Activated CD4-positive, CD25-positive, alpha-beta regulatory T cell treated with anti-CD3 and anti-CD28 coated beads, Interleukin-2, amount 50 U/mL, for 72 hours (primary cell): ENCODE measurements at regions not wholly inside any gene's neighbourhood (a gene's known extent, or its start where the extent isn't known, plus 50 kb on each side); places are given as distances from the start of the nearest gene placed in this dataset.
"Not testable (repeated sequence)": the region's sequence is repeated elsewhere in the genome, so short reads cannot be mapped to it uniquely, and the experiment has no call there.

Experiments
- DNase-seq: peaks from one replicate; pipeline ENCODE4 v3.0.0; 2021

- DNase-seq, result no peak
Observed at GRCh38 chr3:197430502-197430901, 125.3 kb downstream of the BDH1 start.

DNA sequence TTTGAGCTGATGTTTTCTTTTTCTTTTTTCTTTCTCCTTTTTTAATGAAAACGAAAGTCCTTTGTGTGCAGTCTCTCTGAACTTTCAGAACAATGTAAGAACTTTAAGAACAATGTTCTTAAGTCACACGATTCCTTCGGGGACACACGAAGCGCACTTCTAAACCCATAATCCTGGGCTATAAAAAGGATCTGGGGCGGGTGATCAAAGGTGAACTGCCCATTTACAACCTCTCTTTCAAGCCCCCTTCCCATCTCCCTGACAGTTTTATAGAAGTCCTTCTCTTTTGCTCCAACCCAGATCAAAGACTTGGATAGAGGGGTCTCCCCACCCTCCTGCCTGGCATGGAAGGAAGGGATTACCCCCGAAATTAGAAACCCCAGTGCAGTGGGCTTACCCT lies 126.8 kb downstream of the BDH1 start:
- no peak for DNase-seq

DNA sequence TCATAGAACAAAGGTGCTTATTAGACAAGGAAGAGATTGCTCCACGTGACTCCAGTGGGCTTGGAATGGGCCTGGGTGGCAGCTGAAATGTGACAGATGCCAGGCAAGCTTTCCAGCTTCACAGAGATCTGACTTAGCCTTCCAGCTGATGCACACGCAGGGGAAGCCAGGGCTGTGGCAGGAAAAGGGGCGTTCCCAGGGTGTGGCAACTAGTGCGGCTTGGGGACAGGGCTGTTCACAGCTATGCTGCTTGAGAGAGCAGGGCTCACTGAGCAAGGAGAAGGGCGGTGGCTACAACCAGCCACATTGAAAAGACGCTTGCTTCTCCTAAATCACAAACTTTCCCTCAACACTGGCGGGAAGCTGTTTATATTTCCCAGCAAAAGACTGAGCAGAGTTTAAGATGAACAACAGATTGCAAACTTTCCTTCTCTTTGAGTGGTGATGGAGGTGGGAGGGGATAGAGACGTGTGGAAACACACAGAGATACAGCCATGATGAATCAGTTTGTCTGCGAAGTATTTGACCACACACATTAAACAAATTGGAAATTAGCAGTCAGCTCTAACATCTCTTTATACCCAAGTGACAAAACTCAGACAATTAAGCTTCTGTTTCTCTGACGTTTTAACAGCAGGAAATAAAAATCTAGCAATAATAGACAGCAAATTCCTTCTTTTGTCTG lies 127.5 kb downstream of the BDH1 start:
- peak; percentile 47 for DNase-seq

DNA sequence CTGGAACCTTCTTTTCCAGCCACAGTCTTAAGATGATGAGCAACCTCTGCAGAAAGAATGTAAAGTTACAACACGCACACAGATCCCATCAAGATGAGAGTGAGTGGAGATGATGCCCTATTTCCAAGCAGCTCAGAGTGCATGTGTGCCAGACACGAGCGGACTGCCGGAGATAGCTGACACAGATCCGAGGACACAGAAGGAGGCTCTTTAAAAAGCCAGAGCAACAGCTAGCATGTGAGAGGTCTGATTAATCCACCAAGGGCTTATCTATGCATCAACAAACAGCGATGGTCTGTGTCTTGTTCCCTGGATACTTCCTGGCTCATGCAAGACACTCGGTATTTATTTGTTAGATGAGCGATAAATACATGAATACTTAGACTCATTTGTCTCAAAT lies 128.6 kb upstream of the DLG1 start:
- no peak for DNase-seq

DNA sequence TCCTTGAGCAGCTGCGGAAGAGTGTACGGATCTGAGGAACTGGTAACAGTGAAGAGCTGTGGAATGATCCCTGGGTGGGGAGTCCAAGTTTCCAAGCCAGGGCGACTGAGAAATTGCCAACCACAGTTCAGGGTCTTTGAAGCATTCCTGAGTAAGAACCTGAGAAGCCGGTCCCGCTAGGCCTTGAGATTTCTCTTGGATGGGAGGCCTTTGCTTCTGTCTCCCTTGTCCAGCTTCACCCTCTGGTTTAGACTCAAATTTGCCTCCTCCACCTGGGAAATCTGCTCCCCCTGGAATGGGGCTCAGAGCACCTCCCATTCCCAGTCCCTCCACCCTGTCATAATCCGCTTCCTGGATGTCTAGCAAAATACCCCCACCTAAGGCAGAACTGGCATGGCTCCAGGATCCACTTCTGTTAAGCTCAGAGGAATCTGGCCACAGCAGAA lies 127.7 kb upstream of the DLG1 start:
- no peak for DNase-seq

GRCh38 chr3:197425485-197426120 lies 127.2 kb upstream of the DLG1 start:
- no peak for DNase-seq

- no peak for DNase-seq
Observed at GRCh38 chr3:197424674-197425484, 126.5 kb upstream of the DLG1 start.

DNA sequence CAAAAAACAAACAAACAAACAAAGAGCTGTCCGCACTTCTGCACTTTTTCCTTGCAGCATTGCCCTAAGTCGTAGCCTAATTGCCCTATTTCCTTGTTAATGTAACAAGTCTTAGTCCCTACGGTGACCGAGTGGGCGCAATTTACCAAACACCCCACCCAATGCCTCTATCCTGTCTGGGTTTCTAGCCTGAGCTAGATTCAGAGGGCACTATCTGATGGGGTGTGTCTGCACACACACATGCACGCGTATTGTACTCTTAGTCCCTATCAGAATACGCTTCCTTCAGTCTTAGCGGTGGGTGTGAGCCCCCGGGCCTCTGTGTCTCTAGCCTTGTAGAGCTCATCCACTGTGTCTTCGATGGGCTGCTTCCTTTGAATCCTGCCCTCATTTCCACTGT lies 125.9 kb upstream of the DLG1 start:
- DNase-seq, result no peak

- no peak for DNase-seq
Observed at GRCh38 chr3:197423376-197423775, 125.0 kb upstream of the DLG1 start.

- no peak for DNase-seq
Observed at GRCh38 chr3:197422506-197422905, 124.1 kb upstream of the DLG1 start.

GRCh38 chr3:197421021-197421420 lies 122.6 kb upstream of the DLG1 start:
- DNase-seq, result no peak

GRCh38 chr3:197420566-197420965 lies 122.2 kb upstream of the DLG1 start:
- no peak for DNase-seq

DNA sequence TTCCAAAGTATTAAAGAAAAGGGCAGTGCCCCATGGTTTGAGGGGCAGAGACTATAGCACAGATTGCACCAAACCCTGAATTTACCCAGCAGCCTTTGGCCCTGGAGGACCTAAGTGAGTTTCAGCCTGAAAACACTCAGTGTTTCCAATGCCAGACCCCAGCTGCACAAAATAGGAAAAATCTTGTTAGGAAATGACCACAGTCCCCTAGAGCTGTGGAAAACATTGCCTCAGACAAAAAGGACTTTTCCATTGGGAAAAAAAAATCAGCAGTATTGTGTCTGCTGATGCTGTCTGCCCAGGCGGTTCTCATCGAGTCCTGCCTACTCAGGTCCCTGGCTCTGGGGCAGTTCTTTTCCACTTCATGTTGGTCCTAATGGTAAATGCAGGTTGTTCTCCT lies 121.7 kb upstream of the DLG1 start:
- DNase-seq, result no peak

GRCh38 chr3:197419696-197420095 lies 121.3 kb upstream of the DLG1 start:
- DNase-seq, result no peak

DNA sequence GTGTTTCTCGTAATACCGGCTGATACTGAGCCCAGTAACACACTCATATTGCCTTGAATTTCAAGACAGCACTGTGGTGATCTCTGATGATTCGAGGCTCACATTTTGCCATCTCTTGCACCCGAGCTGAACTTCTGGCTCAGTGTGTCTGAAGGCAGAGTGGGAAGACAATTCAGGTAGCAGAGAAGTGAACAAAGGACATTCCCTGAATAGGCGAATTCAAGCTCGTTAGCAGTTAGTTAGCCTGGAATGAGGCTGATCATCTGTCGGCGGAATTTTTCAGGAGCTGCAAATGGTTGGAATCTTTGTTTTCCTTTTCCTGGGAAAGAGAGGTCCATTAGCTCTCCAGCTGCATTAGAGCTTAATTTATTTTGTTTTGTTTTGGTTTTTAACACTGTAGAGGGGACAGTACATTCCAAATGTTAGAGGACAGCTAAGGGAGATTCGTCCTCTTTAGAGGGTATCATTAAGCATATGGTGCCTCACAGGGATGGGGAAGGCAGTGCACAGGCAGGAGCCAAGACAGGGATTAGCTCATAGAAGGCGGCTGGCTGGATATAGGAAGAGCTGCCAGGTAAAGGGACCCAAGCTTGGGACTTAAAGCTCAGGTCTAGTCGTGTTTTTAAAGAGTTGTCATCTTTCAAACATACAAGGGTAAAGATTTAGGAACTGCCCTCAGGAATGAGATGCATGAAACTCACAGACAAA lies 119.7 kb upstream of the DLG1 start:
- DNase-seq, result no peak

DNA sequence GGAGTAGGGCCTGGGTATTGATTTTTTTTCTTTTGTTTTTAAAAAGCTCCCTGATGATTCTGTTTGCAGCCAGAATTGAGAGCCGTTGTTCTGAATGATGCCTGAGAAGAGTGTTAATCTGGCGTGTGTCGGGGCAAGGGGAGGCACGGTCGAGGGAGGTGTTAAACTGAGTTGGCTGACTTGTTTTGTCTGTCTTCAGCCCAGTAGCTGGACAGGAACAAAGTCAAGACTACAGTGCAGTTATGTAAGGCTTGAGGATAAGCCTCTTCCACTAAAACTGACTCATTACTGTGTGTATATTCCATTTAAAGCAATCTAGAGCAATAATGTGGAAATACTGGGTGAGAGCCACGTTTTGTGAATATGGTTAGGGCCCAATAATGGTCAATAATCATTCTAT lies 119.0 kb upstream of the DLG1 start:
- no peak for DNase-seq

- DNase-seq, result not testable (repeated sequence)
Observed at GRCh38 chr3:197411899-197412298, 113.5 kb upstream of the DLG1 start.

GRCh38 chr3:197410170-197410569 lies 111.8 kb upstream of the DLG1 start:
- not testable (repeated sequence) for DNase-seq

- no peak for DNase-seq
Observed at GRCh38 chr3:197408177-197408957, 110.0 kb upstream of the DLG1 start.

DNA sequence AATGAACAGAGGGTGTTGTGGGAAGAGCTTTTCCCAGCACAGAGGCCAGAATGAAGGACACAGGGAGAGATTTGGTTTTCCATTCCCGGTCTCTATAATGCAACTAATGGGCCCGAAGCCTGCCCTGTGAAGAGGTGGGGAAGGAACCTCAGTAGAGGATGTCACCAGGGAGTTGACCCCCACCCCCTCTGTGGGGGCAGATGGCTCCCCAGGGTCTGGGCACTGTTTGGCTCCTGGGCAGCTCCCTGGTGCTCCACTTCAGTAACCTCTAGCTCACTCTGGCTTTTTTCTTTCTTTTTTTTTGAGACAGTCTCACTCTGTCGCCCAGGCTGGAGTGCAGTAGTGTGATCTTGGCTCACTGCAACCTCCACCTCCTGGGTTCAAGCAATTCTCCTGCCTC lies 109.1 kb upstream of the DLG1 start:
- DNase-seq, result no peak

GRCh38 chr3:197407053-197407452 lies 108.6 kb upstream of the DLG1 start:
- DNase-seq, result no peak

DNA sequence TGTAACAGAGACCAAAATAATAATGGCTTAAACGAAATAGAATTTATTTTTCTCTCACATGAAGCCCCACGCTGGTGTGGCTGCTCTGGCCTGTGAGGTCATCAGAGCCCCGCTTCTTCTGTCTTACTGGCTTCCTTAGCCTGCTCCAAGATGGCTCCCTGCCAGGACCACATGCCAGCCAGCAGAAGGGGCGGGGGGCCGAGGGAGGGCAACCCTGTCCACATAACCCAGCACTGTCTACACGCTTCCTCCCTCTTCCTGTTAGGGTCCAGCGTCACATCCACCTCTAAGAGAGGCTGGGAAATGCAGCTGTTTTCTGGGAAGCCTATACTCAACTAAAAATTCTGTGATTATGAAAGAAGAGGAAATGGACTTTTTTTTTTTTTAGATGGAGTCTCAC lies 107.9 kb upstream of the DLG1 start:
- DNase-seq, result no peak

- no peak for DNase-seq
Observed at GRCh38 chr3:197404754-197405153, 106.3 kb upstream of the DLG1 start.
